Endothelial cell of umbilical vein (primary cell): ENCODE measurements at regions not wholly inside any gene's neighbourhood (a gene's known extent, or its start where the extent isn't known, plus 50 kb on each side); places are given as distances from the start of the nearest gene placed in this dataset.

ENCODE experiments used
- CTCF ChIP-seq, 2 donors: IDR thresholded peaks; 1 replicate in 1 of 2; 2 replicates in 1 of 2; pipeline ENCODE4 v1.5.1; 2011; ENCODE audit warnings: low read length in 2 of 2, mild to moderate bottlenecking in 2 of 2, moderate library complexity in 2 of 2, control low read depth in 1 of 2, inconsistent platforms in 1 of 2, low read depth in 1 of 2; ENCODE audit not compliant: insufficient read depth in 1 of 2; ENCODE audit errors: extremely low read depth in 1 of 2
- EZH2 ChIP-seq: IDR thresholded peaks from 2 replicates; pipeline ENCODE4 v1.6.1; 2012; ENCODE audit warnings: borderline replicate concordance, low read depth, mild to moderate bottlenecking, moderate library complexity, low read length, inconsistent platforms; ENCODE audit not compliant: severe bottlenecking
- POLR2AphosphoS5 ChIP-seq: IDR thresholded peaks from 2 replicates; pipeline ENCODE4 v1.6.1; 2012; ENCODE audit warnings: low read depth, mild to moderate bottlenecking, control low read depth, low read length, moderate library complexity; ENCODE audit not compliant: insufficient read depth

GRCh38 chr5:24142341-24142740 lies 502.4 kb downstream of the CDH10 start:
- no peak for TF ChIP-seq CTCF (IDR thresholded peaks at IDR 0.05; ENCODE audit: extremely low read depth in 1 of 2, insufficient read depth in 1 of 2, low read depth in 1 of 2, low read length in 2 of 2)
- no peak for TF ChIP-seq EZH2
- no peak for TF ChIP-seq POLR2AphosphoS5
